H1 (cell line): ENCODE measurements at regions not wholly inside any gene's neighbourhood (a gene's known extent, or its start where the extent isn't known, plus 50 kb on each side); places are given as distances from the start of the nearest gene placed in this dataset.
A peak's percentile ranks its signal among the peaks of the same experiment; 100 is the strongest.

Experiments used
- CTCF ChIA-PET: fragments of 300-600 bp; sonication (Branson Sonifier 250); formaldehyde crosslinking; loops from one replicate; lab custom pipeline; 2021; ENCODE audit not compliant: partially characterized antibody; lab: Charles Lee
- POLR2A ChIA-PET: fragments of 300-600 bp; sonication (Branson Sonifier 250); formaldehyde crosslinking; loops from one replicate; lab custom pipeline; 2021; ENCODE audit warnings: inconsistent platforms; ENCODE audit not compliant: partially characterized antibody; lab: Charles Lee
- DNase-seq, 2 experiments: peaks; one replicate each; pipeline versions ENCODE4 v3.0.0 to v3.0.0-alpha.2; 2010 to 2022; ENCODE audit warnings: low spot score in 2 of 2, low read depth in 1 of 2, mixed read lengths in 1 of 2
- FAIRE-seq: peaks from 2 replicates; lab custom pipeline; 2011; peaks lifted over from hg19 to GRCh38; lab: Jason Lieb, UNC
- H2AFZ ChIP-seq: 2 replicates; pipeline ENCODE4 v1.8.1; 2012; ENCODE audit warnings: low read length, inconsistent platforms
- H2AK5ac ChIP-seq: 2 replicates; pipeline ENCODE4 v1.6.1; 2013; ENCODE audit warnings: low read depth, low read length
- H2BK120ac ChIP-seq: replicated peaks from 2 replicates; pipeline ENCODE3; 2013; ENCODE audit warnings: low read depth, low read length, inconsistent platforms
- H2BK12ac ChIP-seq: 2 replicates; pipeline ENCODE4 v1.6.1; 2013; ENCODE audit warnings: low read depth, low read length
- H2BK15ac ChIP-seq: 2 replicates; pipeline ENCODE4 v1.6.1; 2013; ENCODE audit warnings: low read length
- H2BK20ac ChIP-seq: 2 replicates; pipeline ENCODE4 v1.6.1; 2013; ENCODE audit warnings: low read length
- H2BK5ac ChIP-seq: 2 replicates; pipeline ENCODE4 v1.6.1; 2013; ENCODE audit warnings: low read depth, low read length
- H3K14ac ChIP-seq: 2 replicates; pipeline ENCODE4 v1.6.1; 2013; ENCODE audit warnings: inconsistent platforms; ENCODE audit not compliant: insufficient read length
- H3K18ac ChIP-seq: 2 replicates; pipeline ENCODE4 v1.6.1; 2013; ENCODE audit warnings: low read length; ENCODE audit errors: extremely low read depth
- H3K23ac ChIP-seq: 2 replicates; pipeline ENCODE4 v1.6.1; 2013; ENCODE audit warnings: inconsistent platforms; ENCODE audit not compliant: insufficient read length
- H3K23me2 ChIP-seq: 2 replicates; pipeline ENCODE4 v1.6.1; 2013; ENCODE audit warnings: low read depth, low read length
- H3K27ac ChIP-seq: 2 replicates; pipeline ENCODE4 v1.6.1; 2011; ENCODE audit warnings: low read depth, low read length, inconsistent platforms
- H3K27me3 ChIP-seq, 4 experiments: replicated peaks in 1 of 4; 1 replicate in 1 of 4; 2 replicates in 3 of 4; pipeline versions ENCODE4 v1.6.1 to v1.8.1; 2011 to 2013; ENCODE audit warnings: low read length in 3 of 4, mild to moderate bottlenecking in 3 of 4, inconsistent platforms in 2 of 4, mixed read lengths in 2 of 4, moderate library complexity in 1 of 4; ENCODE audit not compliant: control insufficient read depth in 3 of 4, insufficient read depth in 3 of 4; ENCODE audit errors: extremely low read depth in 1 of 4
- H3K36me3 ChIP-seq, 4 experiments: 2 replicates each; pipeline versions ENCODE4 v1.6.1 to v1.8.1; 2011 to 2013; ENCODE audit warnings: mild to moderate bottlenecking in 4 of 4, low read length in 3 of 4, moderate library complexity in 2 of 4, control low read depth in 1 of 4, inconsistent platforms in 1 of 4; ENCODE audit not compliant: insufficient read depth in 4 of 4, control insufficient read depth in 2 of 4
- H3K4ac ChIP-seq: replicated peaks from 2 replicates; pipeline ENCODE3; 2013; ENCODE audit warnings: low read length, low read depth, mixed read lengths, inconsistent platforms; ENCODE audit not compliant: insufficient read length
- H3K4me1 ChIP-seq, 4 experiments: replicated peaks in 1 of 4; 1 replicate in 1 of 4; 2 replicates in 3 of 4; pipeline versions ENCODE4 v1.6.1 to v1.8.1; 2011 to 2013; ENCODE audit warnings: low read length in 3 of 4, inconsistent platforms in 2 of 4, mixed read lengths in 1 of 4; ENCODE audit not compliant: insufficient read depth in 4 of 4, control insufficient read depth in 3 of 4
- H3K4me2 ChIP-seq, 2 experiments: 2 replicates each; pipeline versions ENCODE4 v1.6.1 to v1.8.1; 2011 to 2013; ENCODE audit warnings: low read depth in 2 of 2, low read length in 2 of 2, control low read depth in 1 of 2, inconsistent platforms in 1 of 2, mild to moderate bottlenecking in 1 of 2; ENCODE audit not compliant: insufficient read depth in 1 of 2
- H3K4me3 ChIP-seq, 4 experiments: fragments of 200-600, 300-600 bp in 1 of 4; sonication (generic), shearing (Covaris generic), sonication (Bioruptor Twin) in 1 of 4; 2 replicates each; pipeline versions ENCODE4 v1.5.1 to v1.8.1; 2011 to 2016; ENCODE audit warnings: low read length in 4 of 4, low read depth in 3 of 4, control low read depth in 2 of 4, inconsistent platforms in 2 of 4, mild to moderate bottlenecking in 2 of 4, mixed read lengths in 1 of 4, moderate library complexity in 1 of 4; ENCODE audit not compliant: insufficient read depth in 2 of 4; ENCODE audit errors: extremely low read depth in 1 of 4
- H3K56ac ChIP-seq: replicated peaks from 2 replicates; pipeline ENCODE3; 2013; ENCODE audit warnings: low read depth, mild to moderate bottlenecking, mixed read lengths, low read length, inconsistent platforms; ENCODE audit not compliant: insufficient read length
- H3K79me1 ChIP-seq: 2 replicates; pipeline ENCODE4 v1.6.1; 2013; ENCODE audit warnings: low read depth, low read length, control low read depth
- H3K79me2 ChIP-seq, 2 experiments: 2 replicates each; pipeline versions ENCODE4 v1.6.1 to v1.8.1; 2012 to 2013; ENCODE audit warnings: low read length in 2 of 2, mild to moderate bottlenecking in 2 of 2, inconsistent platforms in 1 of 2; ENCODE audit not compliant: insufficient read depth in 2 of 2, control insufficient read depth in 1 of 2
- H3K9ac ChIP-seq, 4 experiments: replicated peaks in 1 of 4; 1 replicate in 1 of 4; 2 replicates in 3 of 4; pipeline versions ENCODE4 v1.6.1 to v1.8.1; 2011 to 2013; ENCODE audit warnings: low read depth in 3 of 4, low read length in 3 of 4, control low read depth in 2 of 4, mild to moderate bottlenecking in 2 of 4, moderate library complexity in 2 of 4, inconsistent platforms in 1 of 4; ENCODE audit errors: extremely low read depth in 1 of 4
- H3K9me3 ChIP-seq, 2 experiments: 2 replicates each; pipeline versions ENCODE4 v1.6.1 to v1.8.1; 2012 to 2013; ENCODE audit warnings: mild to moderate bottlenecking in 2 of 2, moderate library complexity in 2 of 2, control low read depth in 1 of 2, inconsistent platforms in 1 of 2, low read depth in 1 of 2, low read length in 1 of 2, mixed read lengths in 1 of 2; ENCODE audit not compliant: insufficient read depth in 2 of 2
- H4K20me1 ChIP-seq, 2 experiments: replicated peaks in 1 of 2; 2 replicates each; pipeline versions ENCODE3 to v1.8.1; 2011 to 2013; ENCODE audit warnings: inconsistent platforms in 2 of 2, low read length in 2 of 2, mild to moderate bottlenecking in 1 of 2; ENCODE audit not compliant: insufficient read depth in 2 of 2, control insufficient read depth in 1 of 2
- H4K5ac ChIP-seq: 2 replicates; pipeline ENCODE4 v1.6.1; 2013; ENCODE audit warnings: low read length, low read depth, mixed read lengths, inconsistent platforms; ENCODE audit not compliant: insufficient read length
- H4K8ac ChIP-seq: 2 replicates; pipeline ENCODE4 v1.8.0; 2013; ENCODE audit warnings: mild to moderate bottlenecking, moderate library complexity, low read length, inconsistent platforms; ENCODE audit not compliant: insufficient read depth; ENCODE audit errors: extremely low read depth
- H4K91ac ChIP-seq: replicated peaks from 2 replicates; pipeline ENCODE3; 2013; ENCODE audit warnings: low read length, mixed read lengths, inconsistent platforms; ENCODE audit not compliant: insufficient read length
- BCL11A ChIP-seq, 2 experiments: IDR thresholded peaks; one replicate each; pipeline ENCODE4 v1.6.1; 2011; ENCODE audit warnings: low read depth in 2 of 2, low read length in 2 of 2, mild to moderate bottlenecking in 2 of 2
- JUND ChIP-seq: IDR thresholded peaks from 2 replicates; pipeline ENCODE4 v1.6.1; 2011; ENCODE audit warnings: mild to moderate bottlenecking, improper control_type of control experiment, low read length
- SUZ12 ChIP-seq: fragments of 200-600 bp; sonication (generic); IDR thresholded peaks from 2 replicates; pipeline ENCODE4 v1.6.1; 2012; ENCODE audit warnings: mild to moderate bottlenecking, inconsistent platforms, low read length, moderate library complexity, mixed read lengths
- WGBS, 2 experiments: shearing (Covaris generic) in 1 of 2; methylation state at CpG; one replicate each; pipeline versions ENCODE4 v1.1.6 to v1.1.7; 2013 to 2015; ENCODE audit warnings: low lambda C conversion rate in 2 of 2, mixed read lengths in 2 of 2, inconsistent platforms in 1 of 2, low coverage in 1 of 2, missing lambda C conversion rate in 1 of 2; ENCODE audit not compliant: insufficient replicate concordance in 2 of 2, insufficient coverage in 1 of 2, insufficient read length in 1 of 2; ENCODE audit errors: extremely low coverage in 1 of 2, missing lambda C conversion rate in 1 of 2; 5-methylcytosine and 5-hydroxymethylcytosine counted together
- TF ChIP-seq, protein P1 (sequence below): IDR thresholded peaks from 2 replicates; pipeline ENCODE4 v1.6.1; 2012; ENCODE audit warnings: inconsistent platforms

DNA sequence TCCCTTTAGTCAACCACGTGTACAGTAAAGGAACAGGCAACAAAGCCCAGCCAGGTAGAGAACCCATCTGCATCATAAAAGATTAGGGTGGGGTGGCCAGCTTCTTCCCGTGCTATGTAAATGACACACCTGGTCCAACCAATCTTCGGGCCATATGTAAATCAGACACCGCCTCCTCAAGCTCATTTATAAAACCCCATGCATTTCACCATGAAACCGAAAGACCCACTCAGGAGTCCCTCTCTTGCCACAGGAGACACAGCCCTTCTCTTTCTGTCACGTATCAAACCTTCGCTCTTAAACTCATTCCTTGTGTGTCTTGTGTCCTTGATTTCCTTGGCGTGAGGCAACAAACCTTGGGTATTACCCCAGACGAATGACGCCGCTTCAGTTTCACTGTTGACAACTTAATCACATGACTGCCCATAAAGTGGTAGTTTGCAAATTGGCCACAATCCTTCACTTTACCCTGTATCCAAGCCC lies 59.8 kb upstream of the TBPL2 start:
- no peak overlapping the region; the same call in 1 of the 2 replicates for H2BK20ac ChIP-seq
- ChIA-PET POLR2A (no interaction called here), CTCF (interaction anchor here (0.5 to 1.2 kb wide), 2 partner anchors 31 to 468 kb away, joined by 3 read pairs; no protein-coding TSS in a partner anchor)
- no peak overlapping the region for H4K5ac ChIP-seq
- H2BK12ac ChIP-seq: no peak overlapping the region
- no peak overlapping the region for H3K18ac ChIP-seq
- H3K4me3 ChIP-seq: no peak overlapping the region
- no peak overlapping the region for H4K91ac ChIP-seq
- peak overlapping the region; percentile 22; the same call in 1 of the 2 replicates for H3K27ac ChIP-seq
- H3K79me2 ChIP-seq: no peaks in the 10 kb centered on the region
- TF ChIP-seq BCL11A (IDR thresholded peaks at IDR 0.05; ENCODE audit: low read depth in 2 of 2, low read length in 2 of 2) (no peak), SUZ12 (no peak), JUND (no peak)
- TF ChIP-seq, protein P1, sequence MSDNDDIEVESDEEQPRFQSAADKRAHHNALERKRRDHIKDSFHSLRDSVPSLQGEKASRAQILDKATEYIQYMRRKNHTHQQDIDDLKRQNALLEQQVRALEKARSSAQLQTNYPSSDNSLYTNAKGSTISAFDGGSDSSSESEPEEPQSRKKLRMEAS: peak; percentile 28; the same call in 1 of the 2 replicates
- no peaks in the 10 kb centered on the region for H3K79me1 ChIP-seq
- H3K4me2 ChIP-seq: 0 out of 4 replicates have a peak overlapping the region, but pooled peaks of 1 of the 2 experiments have one; percentile 25
- no peaks in the 10 kb centered on the region for H3K36me3 ChIP-seq
- FAIRE-seq: peak; percentile 32
- no peak overlapping the region for H3K4ac ChIP-seq
- no peak overlapping the region for H3K9ac ChIP-seq
- H2BK120ac ChIP-seq: no peak overlapping the region
- H3K23me2 ChIP-seq: no peaks in the 10 kb centered on the region
- no peak for DNase-seq
- 83% methylated on average over 11 of the region's 11 CpGs; no CpG with 5 or more reads in 1 of the 2 experiments for WGBS, 2 experiments
- peaks cover 0 to 7% (median under 1%) of the 10 kb centered on the region in 4 experiments; a peak in 2 of 7 replicates for H3K4me1 ChIP-seq
- H2AK5ac ChIP-seq: no peak overlapping the region
- H4K8ac ChIP-seq: no peak overlapping the region
- H2AFZ ChIP-seq: peak overlapping the region; percentile 49
- H4K20me1 ChIP-seq: no peaks in the 10 kb centered on the region
- no peak overlapping the region for H3K23ac ChIP-seq
- H2BK5ac ChIP-seq: no peak overlapping the region
- H3K14ac ChIP-seq: no peak overlapping the region
- no peaks in the 10 kb centered on the region for H3K27me3 ChIP-seq
- no peak overlapping the region for H3K56ac ChIP-seq
- no peak overlapping the region for H2BK15ac ChIP-seq
- no peaks in the 10 kb centered on the region for H3K9me3 ChIP-seq
